ENCODE measurements at regions not wholly inside any gene's neighbourhood (a gene's known extent, or its start where the extent isn't known, plus 50 kb on each side); places are given as distances from the start of the nearest gene placed in this dataset.

DNA sequence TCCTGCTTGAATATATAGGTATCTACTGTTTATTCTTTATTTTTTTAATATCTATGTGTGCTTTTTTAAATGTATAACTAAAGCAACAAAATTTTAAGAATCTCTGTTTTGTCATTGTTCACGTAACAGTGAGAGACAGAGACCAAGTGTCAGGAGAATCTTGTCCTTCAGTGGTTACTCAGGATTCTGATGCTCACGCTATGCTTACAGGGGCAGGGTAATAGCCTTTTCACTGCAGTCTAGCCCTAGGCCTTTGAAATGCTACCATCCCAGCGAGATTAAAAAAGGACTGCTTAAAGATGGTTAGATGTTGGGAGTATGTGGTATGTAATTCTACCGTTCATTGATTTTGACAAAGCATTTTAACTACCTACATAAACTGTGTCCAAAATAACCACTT is 71.6 kb upstream of the EGFR start:
- TF ChIP-seq, protein P1, sequence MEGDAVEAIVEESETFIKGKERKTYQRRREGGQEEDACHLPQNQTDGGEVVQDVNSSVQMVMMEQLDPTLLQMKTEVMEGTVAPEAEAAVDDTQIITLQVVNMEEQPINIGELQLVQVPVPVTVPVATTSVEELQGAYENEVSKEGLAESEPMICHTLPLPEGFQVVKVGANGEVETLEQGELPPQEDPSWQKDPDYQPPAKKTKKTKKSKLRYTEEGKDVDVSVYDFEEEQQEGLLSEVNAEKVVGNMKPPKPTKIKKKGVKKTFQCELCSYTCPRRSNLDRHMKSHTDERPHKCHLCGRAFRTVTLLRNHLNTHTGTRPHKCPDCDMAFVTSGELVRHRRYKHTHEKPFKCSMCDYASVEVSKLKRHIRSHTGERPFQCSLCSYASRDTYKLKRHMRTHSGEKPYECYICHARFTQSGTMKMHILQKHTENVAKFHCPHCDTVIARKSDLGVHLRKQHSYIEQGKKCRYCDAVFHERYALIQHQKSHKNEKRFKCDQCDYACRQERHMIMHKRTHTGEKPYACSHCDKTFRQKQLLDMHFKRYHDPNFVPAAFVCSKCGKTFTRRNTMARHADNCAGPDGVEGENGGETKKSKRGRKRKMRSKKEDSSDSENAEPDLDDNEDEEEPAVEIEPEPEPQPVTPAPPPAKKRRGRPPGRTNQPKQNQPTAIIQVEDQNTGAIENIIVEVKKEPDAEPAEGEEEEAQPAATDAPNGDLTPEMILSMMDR (IDR thresholded peaks at IDR 0.05; ENCODE audit: poor library complexity, severe bottlenecking): no peak
- TF ChIP-seq POLR2AphosphoS5 (IDR thresholded peaks at IDR 0.05): no peak
- no peak for TF ChIP-seq EZH2 (IDR thresholded peaks at IDR 0.05; ENCODE audit: borderline replicate concordance, insufficient read depth, low read length, poor library complexity, severe bottlenecking)
- TF ChIP-seq EP300 (conservative IDR thresholded peaks at IDR 0.05; ENCODE audit: poor library complexity, severe bottlenecking): no peak
- TF ChIP-seq TAF1 (IDR thresholded peaks at IDR 0.05; ENCODE audit: low read depth): no peak
